Retinal pigment epithelial cell (primary cell): ENCODE measurements at regions not wholly inside any gene's neighbourhood (a gene's known extent, or its start where the extent isn't known, plus 50 kb on each side); places are given as distances from the start of the nearest gene placed in this dataset.

ENCODE experiments used
- DNase-seq: peaks from one replicate; pipeline ENCODE4 v3.0.0-alpha.2; 2010; ENCODE audit warnings: low read depth
- H3K4me3 ChIP-seq: 2 replicates; pipeline ENCODE4 v1.5.1; 2011; ENCODE audit warnings: mild to moderate bottlenecking, low read length, control low read depth, moderate library complexity
- CTCF ChIP-seq: conservative IDR thresholded peaks from 2 replicates; pipeline ENCODE4 v1.5.1; 2011; ENCODE audit warnings: low read depth, low read length, control low read depth, inconsistent platforms

- H3K4me3 ChIP-seq: no peak overlapping the region
- TF ChIP-seq CTCF: no peak
- DNase-seq: no peak
Measured at GRCh38 chr15:62749036-62749815, 293.3 kb upstream of the TPM1 start.

DNA sequence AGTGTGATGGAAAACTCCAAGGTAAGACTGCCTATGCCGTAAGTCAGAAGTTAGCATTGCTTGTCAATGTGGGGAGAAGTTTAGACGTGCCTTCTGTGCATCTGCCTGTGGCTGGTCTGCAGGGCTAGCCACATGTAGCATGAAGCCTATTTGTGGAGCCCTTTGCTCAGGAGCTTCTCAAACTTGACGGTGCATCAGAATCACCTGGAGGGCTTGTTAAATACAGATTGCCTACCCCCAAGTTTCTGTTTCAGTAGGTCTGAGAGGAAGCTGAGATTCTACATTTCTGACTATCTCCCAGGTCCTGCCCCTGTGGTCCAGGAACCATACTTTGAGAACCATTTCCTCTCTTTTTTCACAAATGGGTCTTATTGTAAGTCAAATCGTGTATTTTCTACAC, 292.1 kb upstream of the TPM1 start:
- no peak overlapping the region for H3K4me3 ChIP-seq
- no peak for TF ChIP-seq CTCF
- DNase-seq: no peak

- no peak for TF ChIP-seq CTCF
- no peak overlapping the region for H3K4me3 ChIP-seq
- DNase-seq: no peak
Measured at GRCh38 chr15:62752657-62753517, 289.7 kb upstream of the TPM1 start.

DNA sequence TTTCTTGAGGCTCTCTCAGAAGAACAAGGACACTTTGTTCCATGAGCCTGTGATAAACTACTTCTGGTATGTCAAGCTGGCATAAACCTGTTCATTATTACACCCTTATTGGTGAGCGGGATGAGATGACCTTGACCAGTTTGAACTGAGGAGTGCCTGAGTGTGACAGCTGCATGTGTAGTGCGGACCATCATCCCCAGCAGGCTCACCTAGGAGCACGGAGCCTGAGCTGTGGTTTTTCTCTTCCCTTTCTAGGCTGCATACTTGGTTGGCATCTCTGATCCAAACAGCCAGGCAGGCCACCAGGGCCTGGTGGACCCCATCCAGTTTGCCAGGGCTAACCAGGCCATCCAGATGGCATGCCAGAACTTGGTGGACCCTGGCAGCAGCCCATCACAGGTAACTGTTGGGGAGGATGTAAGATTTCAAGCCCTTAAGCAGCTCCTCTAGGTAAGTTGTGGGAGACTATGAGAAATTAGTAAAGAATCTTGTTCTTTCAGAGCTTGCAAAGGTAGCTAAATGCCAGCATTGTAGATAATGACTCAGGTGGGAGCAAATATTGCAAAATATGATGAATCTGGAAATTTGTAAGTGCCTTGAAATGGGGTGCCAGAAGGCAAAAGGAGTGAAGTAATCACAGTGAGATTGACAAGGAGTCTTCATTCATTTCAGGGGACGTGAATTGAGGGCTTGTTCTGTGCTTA, 288.9 kb upstream of the TPM1 start:
- DNase-seq: no peak
- no peak for TF ChIP-seq CTCF
- no peak overlapping the region for H3K4me3 ChIP-seq

GRCh38 chr15:62756326-62756994, 286.1 kb upstream of the TPM1 start:
- DNase-seq: no peak
- no peak overlapping the region for H3K4me3 ChIP-seq
- TF ChIP-seq CTCF: no peak

DNA sequence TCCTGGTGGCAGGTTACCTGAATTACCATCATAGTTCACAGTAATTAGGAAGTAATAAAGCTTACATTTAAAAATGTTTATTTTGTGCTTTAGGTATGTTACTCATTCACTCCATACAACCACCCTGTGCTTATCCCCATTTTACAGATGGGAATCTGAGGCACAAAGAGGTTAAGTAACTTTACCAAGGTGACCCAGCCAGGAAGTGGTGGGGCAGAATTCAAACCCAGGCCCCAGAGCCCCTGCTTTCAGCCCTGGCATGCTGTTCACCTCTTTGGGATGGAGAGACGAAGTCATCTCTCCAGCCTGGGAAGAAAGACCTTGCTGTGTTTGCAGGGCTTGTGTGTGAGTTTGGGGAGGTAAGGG, 285.6 kb upstream of the TPM1 start:
- DNase-seq: no peak

More for the DNA sequence above, 285.6 kb upstream of the TPM1 start:
- TF ChIP-seq CTCF: no peak
- no peak overlapping the region for H3K4me3 ChIP-seq
